ENCODE measurements at regions not wholly inside any gene's neighbourhood (a gene's known extent, or its start where the extent isn't known, plus 50 kb on each side); places are given as distances from the start of the nearest gene placed in this dataset.

DNA sequence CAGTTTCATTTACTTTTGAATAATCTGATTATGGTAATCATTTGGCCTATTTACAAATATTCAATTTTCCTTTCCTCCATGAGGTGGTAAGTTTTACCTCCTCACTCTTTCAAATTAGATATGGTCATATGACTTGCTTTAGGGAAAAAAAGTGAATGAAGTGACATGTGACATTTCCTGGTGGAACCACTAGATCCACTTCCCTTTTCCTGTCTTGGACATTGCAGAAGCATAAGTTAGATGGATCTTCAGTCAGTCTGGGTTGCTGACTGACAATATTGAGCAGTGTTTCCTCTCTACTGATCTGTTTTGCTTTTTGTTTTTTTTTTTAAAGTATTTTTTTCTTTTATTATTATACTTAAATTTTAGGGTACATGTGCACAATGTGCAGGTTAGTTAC lies 481.1 kb upstream of the PTBP2 start:
- TF ChIP-seq, protein P1, sequence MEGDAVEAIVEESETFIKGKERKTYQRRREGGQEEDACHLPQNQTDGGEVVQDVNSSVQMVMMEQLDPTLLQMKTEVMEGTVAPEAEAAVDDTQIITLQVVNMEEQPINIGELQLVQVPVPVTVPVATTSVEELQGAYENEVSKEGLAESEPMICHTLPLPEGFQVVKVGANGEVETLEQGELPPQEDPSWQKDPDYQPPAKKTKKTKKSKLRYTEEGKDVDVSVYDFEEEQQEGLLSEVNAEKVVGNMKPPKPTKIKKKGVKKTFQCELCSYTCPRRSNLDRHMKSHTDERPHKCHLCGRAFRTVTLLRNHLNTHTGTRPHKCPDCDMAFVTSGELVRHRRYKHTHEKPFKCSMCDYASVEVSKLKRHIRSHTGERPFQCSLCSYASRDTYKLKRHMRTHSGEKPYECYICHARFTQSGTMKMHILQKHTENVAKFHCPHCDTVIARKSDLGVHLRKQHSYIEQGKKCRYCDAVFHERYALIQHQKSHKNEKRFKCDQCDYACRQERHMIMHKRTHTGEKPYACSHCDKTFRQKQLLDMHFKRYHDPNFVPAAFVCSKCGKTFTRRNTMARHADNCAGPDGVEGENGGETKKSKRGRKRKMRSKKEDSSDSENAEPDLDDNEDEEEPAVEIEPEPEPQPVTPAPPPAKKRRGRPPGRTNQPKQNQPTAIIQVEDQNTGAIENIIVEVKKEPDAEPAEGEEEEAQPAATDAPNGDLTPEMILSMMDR (IDR thresholded peaks at IDR 0.05; ENCODE audit: low read depth, low read length) = no peak
- TF ChIP-seq EZH2phosphoT487 (IDR thresholded peaks at IDR 0.05; ENCODE audit: low read depth) = no peak
